Astrocyte of the cerebellum (primary cell): ENCODE measurements at regions not wholly inside any gene's neighbourhood (a gene's known extent, or its start where the extent isn't known, plus 50 kb on each side); places are given as distances from the start of the nearest gene placed in this dataset.

ENCODE experiments used
- DNase-seq: peaks from one replicate; pipeline ENCODE4 v3.0.0-alpha.2; 2011; ENCODE audit warnings: low read depth
- H3K4me3 ChIP-seq: 2 replicates; pipeline ENCODE4 v1.5.1; 2011; ENCODE audit warnings: mild to moderate bottlenecking, low read depth, low read length, moderate library complexity
- in situ Hi-C: cut with HindIII; loops from 2 replicates; pipeline ENCODE4 v1.10.0; 2017; ENCODE audit warnings: low sequenced_read_pairs
- TF ChIP-seq, protein P1 (sequence below): IDR thresholded peaks from 2 replicates; pipeline ENCODE4 v1.5.1; 2012; ENCODE audit warnings: low read length, low read depth, moderate library complexity, mild to moderate bottlenecking; ENCODE audit errors: missing control alignments

DNA sequence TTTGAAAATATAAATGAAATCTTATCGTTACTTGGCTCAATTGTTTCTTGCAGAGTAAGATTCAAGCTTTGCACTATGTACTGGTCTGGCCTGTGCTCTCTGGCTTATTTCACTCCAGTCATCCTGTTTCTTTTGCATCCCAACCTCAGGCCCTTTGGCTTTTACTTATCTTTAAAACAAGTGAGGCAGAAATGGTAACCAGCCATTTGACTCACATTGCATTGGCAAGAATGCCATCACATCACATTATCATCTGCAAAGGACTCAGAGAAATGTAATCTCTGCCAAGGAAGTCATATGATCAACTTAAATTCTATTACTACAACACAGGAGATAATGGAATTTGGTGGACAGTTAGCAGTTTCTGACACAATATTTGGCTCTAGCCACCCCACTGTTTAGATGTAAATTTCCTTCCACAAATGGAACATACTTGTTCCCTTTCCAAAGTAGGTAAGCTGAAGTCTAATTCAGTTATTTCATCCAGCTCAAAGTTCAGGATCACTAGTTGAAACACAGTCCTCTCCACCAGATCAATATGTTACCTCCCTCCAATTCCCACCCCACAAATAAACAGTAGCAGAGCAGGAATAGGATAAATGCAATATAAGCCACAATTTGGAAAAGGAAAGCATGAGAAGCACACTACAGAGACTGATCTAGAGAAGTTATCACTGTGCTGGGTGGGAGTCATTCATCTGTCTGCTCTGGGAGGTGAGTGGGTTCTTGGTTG, 65.0 kb upstream of the DSC1 start:
- H3K4me3 ChIP-seq, result no peak overlapping the region
- TF ChIP-seq, protein P1, sequence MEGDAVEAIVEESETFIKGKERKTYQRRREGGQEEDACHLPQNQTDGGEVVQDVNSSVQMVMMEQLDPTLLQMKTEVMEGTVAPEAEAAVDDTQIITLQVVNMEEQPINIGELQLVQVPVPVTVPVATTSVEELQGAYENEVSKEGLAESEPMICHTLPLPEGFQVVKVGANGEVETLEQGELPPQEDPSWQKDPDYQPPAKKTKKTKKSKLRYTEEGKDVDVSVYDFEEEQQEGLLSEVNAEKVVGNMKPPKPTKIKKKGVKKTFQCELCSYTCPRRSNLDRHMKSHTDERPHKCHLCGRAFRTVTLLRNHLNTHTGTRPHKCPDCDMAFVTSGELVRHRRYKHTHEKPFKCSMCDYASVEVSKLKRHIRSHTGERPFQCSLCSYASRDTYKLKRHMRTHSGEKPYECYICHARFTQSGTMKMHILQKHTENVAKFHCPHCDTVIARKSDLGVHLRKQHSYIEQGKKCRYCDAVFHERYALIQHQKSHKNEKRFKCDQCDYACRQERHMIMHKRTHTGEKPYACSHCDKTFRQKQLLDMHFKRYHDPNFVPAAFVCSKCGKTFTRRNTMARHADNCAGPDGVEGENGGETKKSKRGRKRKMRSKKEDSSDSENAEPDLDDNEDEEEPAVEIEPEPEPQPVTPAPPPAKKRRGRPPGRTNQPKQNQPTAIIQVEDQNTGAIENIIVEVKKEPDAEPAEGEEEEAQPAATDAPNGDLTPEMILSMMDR, result no peak
- in situ Hi-C loops, result no loop called here
- DNase-seq, result no peak

DNA sequence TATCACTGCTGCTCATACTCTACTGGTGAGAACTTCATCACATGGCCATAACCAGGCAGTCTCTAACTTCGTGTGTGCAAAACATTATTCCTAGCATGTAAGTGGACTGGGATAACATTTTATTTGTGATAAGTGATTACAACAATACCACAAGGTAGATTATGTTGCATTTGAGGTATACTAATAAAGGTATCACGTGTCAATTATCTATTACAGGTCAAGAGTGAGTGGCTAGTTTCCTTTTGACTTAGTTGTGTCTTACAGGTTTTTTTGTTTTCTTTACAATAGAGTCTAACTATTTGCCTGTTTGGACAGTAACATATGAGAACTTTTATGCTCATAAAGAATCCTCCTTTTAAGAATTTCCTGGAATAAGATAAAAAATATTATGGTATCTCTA, 67.2 kb upstream of the DSC1 start:
- TF ChIP-seq, protein P1, result no peak
- no peak overlapping the region for H3K4me3 ChIP-seq
- in situ Hi-C loops, result no loop called here
- DNase-seq, result no peak

DNA sequence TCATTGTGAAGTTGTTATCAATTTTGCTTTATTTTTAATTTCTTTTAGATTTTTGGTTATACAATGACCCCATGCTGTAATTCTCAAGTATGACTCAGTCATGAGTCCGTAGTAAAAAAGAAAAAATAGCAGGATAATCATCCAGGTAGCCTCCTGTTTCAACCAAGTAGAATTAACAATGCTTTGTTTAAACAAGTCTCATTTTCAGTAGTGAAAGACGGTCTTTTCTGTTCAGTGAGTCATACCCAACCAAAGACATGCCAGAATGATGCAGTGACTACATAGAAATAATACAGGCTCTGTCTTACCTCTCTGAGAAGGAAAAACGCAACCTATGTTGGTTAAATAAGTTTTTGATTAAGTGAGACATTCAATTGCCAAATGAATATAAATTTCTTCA, 67.8 kb upstream of the DSC1 start:
- DNase-seq, result peak; percentile 64
- no peak overlapping the region for H3K4me3 ChIP-seq
- in situ Hi-C loops, result no loop called here
- TF ChIP-seq, protein P1, result no peak

DNA sequence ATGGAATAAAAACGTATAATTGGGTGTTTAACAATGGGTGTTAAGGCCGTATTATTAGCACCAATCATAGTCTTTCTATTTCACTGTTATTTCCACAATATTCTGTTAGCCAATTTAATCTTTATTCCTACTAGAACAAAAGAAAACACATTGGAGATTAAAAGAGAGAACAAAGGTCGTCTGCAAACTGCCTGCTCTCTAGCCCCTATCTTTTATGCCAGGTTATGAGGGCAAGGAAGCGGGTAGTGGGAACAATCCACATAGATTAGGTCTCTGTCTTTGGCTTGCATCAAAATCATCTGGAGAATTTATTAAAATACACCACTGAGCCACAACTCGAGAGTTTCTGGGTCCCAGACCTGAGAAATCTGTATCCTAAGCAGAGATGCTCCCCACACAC, 69.4 kb upstream of the DSC1 start:
- DNase-seq, result no peak
- TF ChIP-seq, protein P1, result no peak
- in situ Hi-C loops, result no loop called here
- H3K4me3 ChIP-seq, result no peak overlapping the region

DNA sequence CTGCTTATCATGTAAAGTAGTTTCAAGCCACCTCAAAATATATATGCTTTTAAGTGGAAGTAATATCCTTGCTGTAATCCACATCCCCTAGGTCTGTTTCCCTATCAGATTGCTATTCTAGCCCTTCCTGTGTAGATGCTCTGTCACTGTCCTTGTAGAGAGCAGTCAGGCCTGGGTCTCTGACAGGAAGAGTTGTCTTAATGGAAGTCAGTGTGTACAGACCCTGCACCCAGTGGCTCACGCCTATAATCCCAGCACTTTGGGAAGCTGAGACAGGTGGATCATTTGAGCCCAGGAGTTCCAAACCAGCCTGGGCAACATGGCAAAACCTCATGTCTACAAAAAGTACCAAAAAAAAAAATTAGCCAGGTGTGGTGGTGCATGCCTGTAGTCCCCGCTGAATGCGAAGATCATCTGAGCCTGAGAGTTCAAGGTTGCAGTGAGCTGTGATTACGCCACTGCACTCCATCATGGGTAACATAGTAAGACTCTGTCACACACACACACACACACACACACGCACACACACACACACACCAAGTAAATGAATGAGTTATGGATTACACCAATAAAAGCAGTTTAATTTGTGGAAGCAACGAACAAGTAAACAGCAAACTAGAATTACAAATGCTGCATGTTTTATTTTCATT, 70.2 kb upstream of the DSC1 start:
- TF ChIP-seq, protein P1, result no peak
- in situ Hi-C loops, result no loop called here

DNA sequence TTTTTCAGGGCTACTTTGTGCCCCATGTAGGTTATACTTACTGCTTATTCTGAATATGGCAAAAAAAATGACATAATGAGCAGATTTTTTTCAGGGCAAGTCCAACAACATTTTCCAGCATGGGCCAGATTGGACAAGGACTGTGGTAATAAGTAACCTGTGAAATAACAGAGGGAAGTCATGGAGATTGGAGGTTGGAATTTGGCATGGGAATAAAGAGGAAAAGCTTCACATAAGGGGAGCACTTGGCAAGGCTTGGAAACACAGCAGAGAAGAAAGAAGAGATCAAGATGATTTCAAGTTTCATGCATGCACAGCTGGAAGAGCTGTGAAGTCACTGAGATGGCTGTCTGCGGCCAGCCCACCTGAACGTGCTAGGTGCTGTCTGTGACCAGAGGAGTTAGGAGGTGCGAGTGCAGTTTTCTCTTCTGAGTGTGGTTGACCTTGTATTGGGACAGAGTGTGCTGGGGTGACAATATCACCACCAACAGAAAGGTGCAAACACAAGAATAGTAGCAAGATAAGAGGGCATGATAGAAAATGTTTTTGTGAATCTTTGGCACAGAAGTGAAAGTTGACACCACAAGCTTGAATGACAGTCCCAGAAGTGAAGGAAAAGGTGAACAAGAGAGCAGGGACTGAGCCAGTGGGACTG, 71.1 kb upstream of the DSC1 start:
- no peak overlapping the region for H3K4me3 ChIP-seq
- peak; percentile 33 for DNase-seq
- in situ Hi-C loops, result no loop called here
- TF ChIP-seq, protein P1, result no peak

More for the DNA sequence above, 70.2 kb upstream of the DSC1 start:
- DNase-seq, result no peak
- no peak overlapping the region for H3K4me3 ChIP-seq
